ENCODE measurements at regions not wholly inside any gene's neighbourhood (a gene's known extent, or its start where the extent isn't known, plus 50 kb on each side); places are given as distances from the start of the nearest gene placed in this dataset.
"Not testable (repeated sequence)": the region's sequence is repeated elsewhere in the genome, so short reads cannot be mapped to it uniquely, and the experiment has no call there.

DNA sequence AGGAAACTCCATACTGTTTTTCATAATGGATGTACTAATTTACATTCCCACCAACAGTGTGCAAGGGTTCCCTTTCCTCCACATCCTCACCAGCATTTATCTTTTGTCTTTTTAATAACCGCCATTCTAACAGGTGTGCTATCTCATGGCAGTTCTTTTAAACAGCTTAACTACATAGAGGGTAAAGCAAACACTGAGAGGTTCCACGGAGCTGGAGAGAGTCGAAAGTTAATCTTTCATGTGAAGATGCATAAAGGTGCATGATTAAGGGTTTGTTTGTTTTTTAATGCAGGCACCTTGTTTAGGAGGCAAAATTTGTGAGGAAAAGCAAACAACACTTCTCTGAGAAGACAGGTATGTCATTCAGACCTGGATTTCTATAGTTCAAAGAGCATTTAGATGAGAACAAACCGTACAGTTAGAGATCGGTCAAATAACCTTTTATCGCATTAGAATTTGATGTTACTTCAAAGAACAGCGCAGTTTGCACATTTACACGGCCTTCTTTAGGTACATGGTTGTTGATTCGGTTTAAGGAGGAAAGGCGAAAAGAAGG, 193.9 kb downstream of the RBM26 start:
- H3K4me1 Mint-ChIP-seq (ENCODE audit: low read depth) = no peaks in the 10 kb centered on the region
- no peak overlapping the region for H3K27ac Mint-ChIP-seq
- no peaks in the 10 kb centered on the region for H3K36me3 Mint-ChIP-seq (ENCODE audit: low read depth)
- peaks cover 56% of the 10 kb centered on the region for H3K27me3 Mint-ChIP-seq (ENCODE audit: low read depth)
- no peaks in the 10 kb centered on the region for H3K9me3 Mint-ChIP-seq
- H3K4me3 Mint-ChIP-seq = no peak overlapping the region

DNA sequence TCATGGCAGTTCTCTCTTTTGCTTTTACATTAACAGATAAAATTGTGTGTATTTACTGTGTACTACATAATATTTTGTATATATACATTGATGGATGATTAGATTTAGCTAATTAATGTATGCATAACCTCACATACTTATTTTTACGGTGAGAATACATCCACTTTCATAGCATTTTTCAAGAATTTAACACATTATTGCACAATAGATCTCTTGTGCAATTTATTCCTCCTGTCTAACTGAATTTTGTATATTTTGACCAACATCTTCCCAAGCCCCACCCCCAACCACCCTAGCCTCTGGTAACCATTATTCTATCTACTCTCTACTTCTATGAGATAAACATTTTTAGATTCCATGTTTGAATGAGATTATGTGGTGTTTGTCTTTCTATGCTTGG, 194.7 kb downstream of the RBM26 start:
- H3K9me3 Mint-ChIP-seq = no peaks in the 10 kb centered on the region
- H3K36me3 Mint-ChIP-seq (ENCODE audit: low read depth) = no peaks in the 10 kb centered on the region
- no peaks in the 10 kb centered on the region for H3K4me1 Mint-ChIP-seq (ENCODE audit: low read depth)
- peaks cover 49% of the 10 kb centered on the region for H3K27me3 Mint-ChIP-seq (ENCODE audit: low read depth)
- no peak overlapping the region for H3K27ac Mint-ChIP-seq
- H3K4me3 Mint-ChIP-seq = no peak overlapping the region

DNA sequence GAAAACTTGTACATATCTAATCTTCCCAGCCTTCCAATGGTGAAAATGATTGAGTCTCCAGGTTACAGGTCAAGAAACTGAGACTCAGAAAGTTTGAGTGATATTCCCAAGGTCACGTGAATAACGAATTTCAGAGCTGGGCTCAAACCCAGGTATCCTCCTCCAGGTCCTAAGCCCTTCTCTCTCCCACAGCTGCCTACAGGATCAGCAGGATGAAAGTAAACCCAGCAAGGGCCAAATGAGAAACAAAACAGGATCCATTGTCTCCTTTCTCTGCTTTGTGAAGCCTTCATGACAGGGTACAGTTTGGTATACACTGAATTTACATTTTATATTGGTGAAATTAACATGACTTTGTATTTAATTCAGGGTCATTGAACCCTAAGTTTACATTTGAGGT, 208.1 kb downstream of the RBM26 start:
- H3K27ac Mint-ChIP-seq = no peak overlapping the region
- no peak overlapping the region for H3K4me3 Mint-ChIP-seq
- no peaks in the 10 kb centered on the region for H3K9me3 Mint-ChIP-seq
- peaks cover 31% of the 10 kb centered on the region for H3K4me1 Mint-ChIP-seq (ENCODE audit: low read depth)
- peaks cover 19% of the 10 kb centered on the region for H3K27me3 Mint-ChIP-seq (ENCODE audit: low read depth)
- H3K36me3 Mint-ChIP-seq (ENCODE audit: low read depth) = no peaks in the 10 kb centered on the region

DNA sequence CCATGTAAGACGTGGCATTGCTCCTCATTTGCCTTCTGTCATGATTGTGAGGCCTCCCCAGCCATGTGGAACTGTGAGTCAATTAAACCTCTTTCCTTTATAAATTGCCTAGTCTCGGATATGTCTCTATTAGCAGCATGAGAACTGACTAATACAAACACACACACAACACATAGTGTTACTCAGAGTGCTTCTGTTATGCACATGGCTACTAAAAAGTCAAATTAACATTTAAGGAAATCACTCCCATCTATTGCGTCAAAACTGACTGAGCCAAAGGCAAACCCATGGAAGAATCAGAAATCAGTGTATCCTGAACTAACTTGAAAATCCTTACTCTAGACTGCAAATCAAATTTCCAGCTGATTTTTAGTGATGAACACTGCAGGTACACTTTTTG, 209.2 kb downstream of the RBM26 start:
- H3K9me3 Mint-ChIP-seq = no peaks in the 10 kb centered on the region
- no peak overlapping the region for H3K27ac Mint-ChIP-seq
- peaks cover 38% of the 10 kb centered on the region for H3K4me1 Mint-ChIP-seq (ENCODE audit: low read depth)

DNA sequence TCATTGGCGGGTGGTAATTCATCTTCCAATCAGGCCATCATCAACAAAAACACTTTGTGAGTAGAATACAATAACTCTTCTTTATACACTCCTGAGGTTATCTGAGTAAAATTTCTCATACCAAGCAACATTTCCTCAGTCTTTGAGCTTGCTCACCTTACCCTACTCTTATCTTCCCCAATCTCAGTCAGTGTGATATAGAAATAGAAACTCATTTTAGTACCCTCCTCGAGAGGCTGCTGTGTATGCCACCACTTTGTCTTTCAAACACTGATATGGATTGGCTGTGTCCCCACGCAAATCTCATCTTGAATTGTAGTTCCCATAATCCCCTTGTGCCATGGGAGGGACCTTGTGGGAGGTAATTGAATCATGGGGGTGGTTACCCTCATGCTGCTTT, 209.7 kb downstream of the RBM26 start:
- H3K9me3 Mint-ChIP-seq = no peaks in the 10 kb centered on the region
- no peak overlapping the region for H3K4me3 Mint-ChIP-seq
- no peaks in the 10 kb centered on the region for H3K36me3 Mint-ChIP-seq (ENCODE audit: low read depth)
- no peak overlapping the region for H3K27ac Mint-ChIP-seq
- H3K4me1 Mint-ChIP-seq (ENCODE audit: low read depth) = peaks cover 41% of the 10 kb centered on the region
- peaks cover 18% of the 10 kb centered on the region for H3K27me3 Mint-ChIP-seq (ENCODE audit: low read depth)

More for the DNA sequence above, 209.2 kb downstream of the RBM26 start:
- Mint-ChIP-seq H3K36me3 (ENCODE audit: low read depth) (no peaks in the 10 kb centered on the region), H3K4me3 (no peak overlapping the region), H3K27me3 (ENCODE audit: low read depth) (peaks cover 18% of the 10 kb centered on the region)

DNA sequence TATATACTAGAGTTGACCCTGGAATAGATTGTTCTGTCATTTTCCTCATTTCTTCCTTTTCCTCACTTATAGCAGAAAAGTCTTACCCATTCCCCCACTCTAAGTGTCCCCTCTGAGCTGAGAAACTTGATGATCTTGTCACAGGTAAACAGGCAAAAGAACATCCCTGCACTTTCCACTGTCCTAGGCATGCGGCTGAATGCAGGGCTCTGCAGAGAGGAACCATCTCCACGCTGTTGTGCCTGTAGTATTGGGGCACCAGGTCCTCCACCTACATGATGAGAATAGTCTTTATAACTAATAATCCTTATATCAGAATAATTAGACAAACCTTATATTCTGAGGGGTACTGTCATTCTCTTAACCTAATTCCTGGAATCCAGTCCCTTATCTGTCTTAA, 211.3 kb downstream of the RBM26 start:
- Mint-ChIP-seq H3K4me3 (peak overlapping the region; percentile 3), H3K27me3 (ENCODE audit: low read depth) (peaks cover 18% of the 10 kb centered on the region), H3K27ac (no peak overlapping the region), H3K9me3 (no peaks in the 10 kb centered on the region), H3K4me1 (ENCODE audit: low read depth) (peaks cover 47% of the 10 kb centered on the region), H3K36me3 (ENCODE audit: low read depth) (no peaks in the 10 kb centered on the region)

DNA sequence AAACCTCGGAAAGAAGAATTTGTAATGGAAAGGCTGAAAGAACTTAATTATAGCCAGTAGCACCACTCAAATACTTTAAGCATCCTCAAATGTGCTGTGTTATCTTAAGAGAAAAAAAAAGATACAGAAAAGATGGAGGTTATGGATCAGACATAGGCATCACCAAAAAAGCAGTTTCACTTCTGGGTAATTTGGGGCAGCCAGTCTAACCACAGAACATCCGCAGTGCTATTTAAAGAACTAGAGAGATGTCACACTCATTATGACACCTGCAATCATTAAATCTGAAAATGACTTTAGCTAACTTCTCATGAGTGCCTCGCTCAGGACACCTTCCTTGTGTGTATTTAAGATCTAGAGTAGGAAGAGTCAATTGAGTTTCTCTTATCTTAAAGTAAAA, 211.8 kb downstream of the RBM26 start:
- Mint-ChIP-seq H3K9me3 (no peaks in the 10 kb centered on the region), H3K27ac (peak overlapping the region; percentile 29), H3K4me3 (peak overlapping the region; percentile 23), H3K36me3 (ENCODE audit: low read depth) (no peaks in the 10 kb centered on the region), H3K4me1 (ENCODE audit: low read depth) (peaks cover 47% of the 10 kb centered on the region), H3K27me3 (ENCODE audit: low read depth) (peaks cover 20% of the 10 kb centered on the region)

DNA sequence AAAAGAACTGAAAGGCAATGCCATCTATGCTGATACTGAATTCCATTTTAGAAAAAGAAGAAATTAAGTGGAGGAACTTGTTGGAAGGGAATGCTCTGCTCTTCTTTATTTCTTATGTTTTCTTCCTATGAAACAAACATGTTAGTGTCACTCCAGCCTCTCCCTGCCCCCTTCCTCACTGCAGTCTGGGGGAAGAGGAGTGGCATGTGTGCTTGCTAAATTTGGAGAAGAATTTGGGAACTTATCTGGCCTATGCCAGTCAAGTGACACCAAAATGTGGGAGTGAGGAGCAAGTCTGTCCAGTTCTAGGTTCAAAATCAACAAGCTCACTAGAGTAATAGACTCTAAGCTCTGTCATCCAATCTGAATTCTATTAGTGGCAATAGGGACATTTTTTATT, 214.6 kb downstream of the RBM26 start:
- no peak overlapping the region for H3K4me3 Mint-ChIP-seq
- no peak overlapping the region for H3K27ac Mint-ChIP-seq
- H3K27me3 Mint-ChIP-seq (ENCODE audit: low read depth) = peaks cover 29% of the 10 kb centered on the region
- H3K9me3 Mint-ChIP-seq = no peaks in the 10 kb centered on the region
- H3K4me1 Mint-ChIP-seq (ENCODE audit: low read depth) = peaks cover 44% of the 10 kb centered on the region
- no peaks in the 10 kb centered on the region for H3K36me3 Mint-ChIP-seq (ENCODE audit: low read depth)

DNA sequence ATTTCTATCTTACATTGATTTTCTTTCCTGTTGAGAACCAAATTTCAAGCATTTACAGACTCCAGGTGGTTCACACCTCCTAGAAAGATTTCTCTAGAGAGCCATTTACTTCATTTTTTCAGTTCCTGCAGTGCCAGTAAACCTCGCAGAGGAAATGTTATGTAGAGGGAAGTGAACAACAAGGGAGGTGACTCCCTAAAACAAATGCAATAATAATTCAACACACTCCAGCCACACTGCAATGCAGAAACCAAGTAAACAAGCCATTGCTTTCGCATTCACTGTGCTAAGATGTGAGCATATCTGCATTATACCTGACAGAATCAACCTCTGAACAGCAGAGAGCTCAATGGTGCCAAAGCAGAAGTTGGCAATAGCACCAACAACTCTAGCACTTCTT, 215.1 kb downstream of the RBM26 start:
- Mint-ChIP-seq H3K9me3 (no peaks in the 10 kb centered on the region), H3K27me3 (ENCODE audit: low read depth) (peaks cover 30% of the 10 kb centered on the region), H3K36me3 (ENCODE audit: low read depth) (no peaks in the 10 kb centered on the region), H3K27ac (peak overlapping the region; percentile 4), H3K4me3 (no peak overlapping the region), H3K4me1 (ENCODE audit: low read depth) (peaks cover 38% of the 10 kb centered on the region)

DNA sequence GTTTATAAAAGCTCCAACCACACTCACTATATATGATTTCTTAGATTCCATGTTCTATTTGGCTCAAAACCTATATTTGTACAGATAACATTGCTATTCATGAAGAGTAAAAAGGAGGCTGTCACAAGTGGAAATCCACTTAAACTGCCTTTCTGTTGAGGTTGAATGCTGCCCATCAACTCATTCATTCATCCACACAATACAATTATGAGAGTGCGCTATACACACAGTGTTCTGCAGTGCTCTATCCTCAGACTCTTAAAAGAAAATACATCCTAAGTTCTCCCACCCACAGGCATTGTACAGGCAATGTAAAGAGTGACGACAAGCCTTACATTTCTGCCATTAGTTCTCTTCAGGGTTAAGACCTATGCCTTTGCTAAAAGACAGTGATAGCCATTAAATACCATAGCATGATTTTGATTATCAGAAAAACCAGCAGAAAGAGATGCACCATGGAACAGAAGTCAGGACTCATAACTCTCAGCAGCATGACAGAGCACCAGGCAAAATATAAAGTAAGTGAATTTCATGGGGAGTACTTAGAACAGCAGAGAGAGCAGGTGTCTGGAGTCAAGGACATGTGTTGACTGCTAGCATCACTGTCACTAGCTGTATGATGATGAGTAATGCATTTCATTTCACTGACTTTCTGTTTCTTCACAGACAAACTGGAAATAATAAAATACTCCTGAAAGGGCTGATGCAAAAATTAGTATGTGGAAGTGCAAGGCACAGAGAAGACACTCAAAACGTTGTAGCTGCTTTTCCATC, 218.0 kb downstream of the RBM26 start:
- Mint-ChIP-seq H3K27ac (no peak overlapping the region), H3K4me1 (ENCODE audit: low read depth) (peaks cover 18% of the 10 kb centered on the region), H3K9me3 (no peaks in the 10 kb centered on the region), H3K4me3 (no peak overlapping the region), H3K27me3 (ENCODE audit: low read depth) (peaks cover 32% of the 10 kb centered on the region), H3K36me3 (ENCODE audit: low read depth) (no peaks in the 10 kb centered on the region)

DNA sequence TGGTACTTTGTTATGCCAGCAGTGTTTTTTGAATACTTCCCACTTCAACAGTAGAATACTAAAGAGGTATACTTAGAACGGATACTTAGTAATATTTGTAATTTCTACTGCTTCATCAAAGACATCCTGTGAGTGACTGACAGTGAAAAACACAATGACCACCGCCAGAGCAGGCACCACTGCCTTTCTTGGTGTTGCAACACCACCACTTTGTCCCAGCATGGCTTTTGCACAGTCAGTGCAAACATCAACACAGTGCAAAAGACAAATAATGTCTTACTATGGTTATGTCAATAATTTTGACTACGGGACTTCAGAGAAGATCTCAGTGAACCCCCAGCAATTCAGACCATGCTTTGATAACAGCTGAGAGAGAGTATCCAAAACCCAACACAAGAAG, 220.5 kb downstream of the RBM26 start:
- Mint-ChIP-seq H3K4me3 (no peak overlapping the region), H3K9me3 (no peaks in the 10 kb centered on the region), H3K4me1 (ENCODE audit: low read depth) (no peaks in the 10 kb centered on the region), H3K27ac (no peak overlapping the region), H3K36me3 (ENCODE audit: low read depth) (no peaks in the 10 kb centered on the region), H3K27me3 (ENCODE audit: low read depth) (peaks cover 40% of the 10 kb centered on the region)

DNA sequence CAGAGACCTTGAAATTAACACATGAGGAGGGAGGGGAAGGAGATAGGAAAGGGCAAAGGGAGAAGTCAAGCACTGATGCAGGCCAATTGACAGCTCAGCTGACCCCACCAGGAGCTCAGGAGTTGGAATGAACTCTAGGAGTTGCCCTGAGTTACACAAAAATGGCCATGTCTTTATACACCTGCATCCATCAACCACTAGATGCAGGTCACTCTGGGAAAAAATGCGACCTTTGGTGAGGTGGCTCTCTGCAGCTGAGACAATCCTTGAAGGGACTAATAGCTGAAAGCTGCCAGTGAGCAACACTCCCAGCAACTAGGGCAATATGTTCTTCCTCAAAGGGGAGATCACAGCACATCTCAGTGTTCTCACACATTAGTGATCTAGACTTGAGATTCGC, 222.8 kb downstream of the RBM26 start:
- Mint-ChIP-seq H3K4me1 (ENCODE audit: low read depth) (no peaks in the 10 kb centered on the region), H3K36me3 (ENCODE audit: low read depth) (no peaks in the 10 kb centered on the region), H3K27ac (no peak overlapping the region), H3K4me3 (no peak overlapping the region), H3K27me3 (ENCODE audit: low read depth) (peaks cover 38% of the 10 kb centered on the region), H3K9me3 (no peaks in the 10 kb centered on the region)

DNA sequence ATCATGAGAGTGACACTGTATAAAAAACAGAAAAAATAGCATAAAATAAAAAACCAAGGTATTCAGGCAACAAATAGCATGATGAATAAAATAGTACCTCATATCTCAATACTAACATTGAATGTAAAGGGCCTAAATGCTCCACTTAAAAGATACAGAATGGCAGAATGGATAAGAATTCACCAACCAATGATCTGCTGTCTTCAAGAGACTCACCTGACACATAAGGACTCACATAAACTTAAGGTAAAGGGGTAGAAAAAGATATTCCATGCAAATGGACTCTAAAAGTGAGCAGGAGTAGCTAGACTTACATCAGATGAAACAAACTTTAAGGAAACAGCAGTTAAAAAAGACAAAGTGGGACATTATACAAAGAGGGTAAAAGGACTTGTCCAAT, 232.4 kb downstream of the RBM26 start:
- H3K27ac Mint-ChIP-seq; H3K4me3 Mint-ChIP-seq; H3K4me1 Mint-ChIP-seq (ENCODE audit: low read depth); H3K36me3 Mint-ChIP-seq (ENCODE audit: low read depth): not testable (repeated sequence)
- Mint-ChIP-seq H3K27me3 (ENCODE audit: low read depth) (peaks cover 22% of the 10 kb centered on the region), H3K9me3 (peaks cover 11% of the 10 kb centered on the region)

DNA sequence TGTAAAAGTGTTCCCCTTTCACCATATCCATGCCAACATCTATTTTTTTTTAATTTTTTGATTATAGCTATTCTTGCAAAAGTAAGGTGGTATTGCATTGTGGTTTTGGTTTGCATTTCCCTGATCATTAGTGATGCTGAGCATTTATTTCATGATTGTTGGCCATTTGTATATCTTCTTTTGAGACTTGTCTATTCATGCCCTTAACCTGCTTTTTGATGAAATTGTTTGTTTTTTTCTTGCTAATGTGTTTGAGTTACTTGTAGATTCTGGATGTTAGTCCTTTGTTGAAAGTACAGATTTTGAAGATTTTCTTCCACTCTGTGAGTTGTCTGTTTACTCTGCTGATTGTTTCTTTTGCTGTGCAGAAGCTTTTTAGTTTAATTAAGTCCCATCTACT, 233.1 kb downstream of the RBM26 start:
- H3K4me3 Mint-ChIP-seq; H3K4me1 Mint-ChIP-seq (ENCODE audit: low read depth); H3K27ac Mint-ChIP-seq; H3K36me3 Mint-ChIP-seq (ENCODE audit: low read depth): not testable (repeated sequence)
- Mint-ChIP-seq H3K9me3 (peaks cover 11% of the 10 kb centered on the region), H3K27me3 (ENCODE audit: low read depth) (peaks cover 23% of the 10 kb centered on the region)

DNA sequence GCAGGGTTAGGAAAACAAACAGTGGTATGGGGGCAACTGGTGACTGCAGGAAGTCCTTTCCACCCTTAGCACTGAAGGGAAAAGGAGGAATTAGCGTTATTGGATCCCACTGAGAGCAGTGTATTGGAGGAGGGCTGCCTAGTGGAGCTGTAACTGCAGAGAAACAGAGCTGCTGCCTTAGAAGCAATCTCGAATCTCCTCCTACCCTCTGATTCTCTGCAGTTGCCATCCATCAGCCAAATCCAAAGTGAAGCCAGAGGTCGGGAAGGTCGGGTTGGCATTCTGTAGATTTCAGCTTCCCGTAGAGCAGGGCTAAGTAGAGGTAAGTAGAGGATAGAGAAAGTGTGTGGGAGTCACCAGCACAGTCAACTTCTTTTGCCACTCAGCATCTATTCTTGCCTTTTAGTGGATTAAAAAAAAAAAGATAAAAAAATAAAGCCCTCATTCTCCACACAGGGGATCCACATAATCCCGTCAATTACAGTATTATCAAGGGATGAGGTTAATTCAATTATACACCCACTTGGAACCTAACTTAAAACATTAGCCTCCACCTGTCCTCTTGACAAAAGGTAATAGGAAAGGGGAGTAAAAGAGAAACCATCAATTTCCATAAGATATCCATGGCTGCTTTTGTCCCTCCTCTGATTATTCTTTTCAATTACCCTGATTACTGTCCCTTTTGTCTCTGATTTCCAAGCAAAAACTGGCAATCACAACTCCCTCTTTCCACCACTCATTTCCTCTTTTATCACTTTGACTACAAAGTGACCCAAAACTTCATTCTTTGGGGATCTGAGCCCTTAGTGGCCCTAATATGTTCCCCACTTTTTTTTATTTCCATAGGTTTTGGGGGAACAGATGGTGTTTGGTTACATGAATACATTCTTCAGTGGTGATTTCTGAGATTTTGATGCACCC, 234.7 kb downstream of the RBM26 start:
- peaks cover 25% of the 10 kb centered on the region for H3K27me3 Mint-ChIP-seq (ENCODE audit: low read depth)
- H3K27ac Mint-ChIP-seq = no peak overlapping the region
- no peaks in the 10 kb centered on the region for H3K4me1 Mint-ChIP-seq (ENCODE audit: low read depth)
- no peak overlapping the region for H3K4me3 Mint-ChIP-seq
- peaks cover 11% of the 10 kb centered on the region for H3K9me3 Mint-ChIP-seq
- no peaks in the 10 kb centered on the region for H3K36me3 Mint-ChIP-seq (ENCODE audit: low read depth)
